GM19463 (cell line): ENCODE measurements at regions not wholly inside any gene's neighbourhood (a gene's known extent, or its start where the extent isn't known, plus 50 kb on each side); places are given as distances from the start of the nearest gene placed in this dataset.
"Not testable (repeated sequence)": the region's sequence is repeated elsewhere in the genome, so short reads cannot be mapped to it uniquely, and the experiment has no call there.

ENCODE experiments used
- ATAC-seq: cut with Tn5 transposase; IDR thresholded peaks from one replicate; pipeline ENCODE4 v1.9.1; 2021; ENCODE audit warnings: mild to moderate bottlenecking, moderate library complexity; ENCODE audit not compliant: unreplicated experiment

- ATAC-seq, result not testable (repeated sequence)
Observed at GRCh38 chr16:85533593-85533992, 79.5 kb upstream of the GSE1 start.

GRCh38 chr16:85534536-85535351 lies 78.4 kb upstream of the GSE1 start:
- ATAC-seq, result no peak

GRCh38 chr16:85535352-85536072 lies 77.6 kb upstream of the GSE1 start:
- no peak for ATAC-seq

- no peak for ATAC-seq
Observed at GRCh38 chr16:85536073-85536410, 77.1 kb upstream of the GSE1 start.

- no peak for ATAC-seq
Observed at GRCh38 chr16:85536411-85537330, 76.5 kb upstream of the GSE1 start.

- no peak for ATAC-seq
Observed at GRCh38 chr16:85537331-85537788, 75.8 kb upstream of the GSE1 start.

- ATAC-seq, result no peak
Observed at GRCh38 chr16:85537795-85538401, 75.2 kb upstream of the GSE1 start.

- ATAC-seq, result no peak
Observed at GRCh38 chr16:85539084-85539483, 74.0 kb upstream of the GSE1 start.

GRCh38 chr16:85539629-85540291 lies 73.4 kb upstream of the GSE1 start:
- no peak for ATAC-seq

GRCh38 chr16:85541181-85541580 lies 71.9 kb upstream of the GSE1 start:
- no peak for ATAC-seq

GRCh38 chr16:85541619-85541979 lies 71.5 kb upstream of the GSE1 start:
- no peak for ATAC-seq

GRCh38 chr16:85541980-85542900 lies 70.9 kb upstream of the GSE1 start:
- no peak for ATAC-seq

GRCh38 chr16:85543536-85543935 lies 69.6 kb upstream of the GSE1 start:
- no peak for ATAC-seq

- no peak for ATAC-seq
Observed at GRCh38 chr16:85544016-85544415, 69.1 kb upstream of the GSE1 start.

- no peak for ATAC-seq
Observed at GRCh38 chr16:85544668-85545067, 68.5 kb upstream of the GSE1 start.

GRCh38 chr16:85545227-85545818 lies 67.8 kb upstream of the GSE1 start:
- no peak for ATAC-seq

- no peak for ATAC-seq
Observed at GRCh38 chr16:85546585-85547447, 66.3 kb upstream of the GSE1 start.

GRCh38 chr16:85548375-85548774 lies 64.7 kb upstream of the GSE1 start:
- no peak for ATAC-seq
